Inflammatory macrophage treated with lipopolysaccharide for 1 hour (primary cell): ENCODE measurements at regions not wholly inside any gene's neighbourhood (a gene's known extent, or its start where the extent isn't known, plus 50 kb on each side); places are given as distances from the start of the nearest gene placed in this dataset.
A peak's percentile ranks its signal among the peaks of the same experiment; 100 is the strongest.

Experiments
- DNase-seq, 2 donors: peaks; one replicate each; pipeline ENCODE4 v3.0.0-alpha.2; 2020 to 2022

DNA sequence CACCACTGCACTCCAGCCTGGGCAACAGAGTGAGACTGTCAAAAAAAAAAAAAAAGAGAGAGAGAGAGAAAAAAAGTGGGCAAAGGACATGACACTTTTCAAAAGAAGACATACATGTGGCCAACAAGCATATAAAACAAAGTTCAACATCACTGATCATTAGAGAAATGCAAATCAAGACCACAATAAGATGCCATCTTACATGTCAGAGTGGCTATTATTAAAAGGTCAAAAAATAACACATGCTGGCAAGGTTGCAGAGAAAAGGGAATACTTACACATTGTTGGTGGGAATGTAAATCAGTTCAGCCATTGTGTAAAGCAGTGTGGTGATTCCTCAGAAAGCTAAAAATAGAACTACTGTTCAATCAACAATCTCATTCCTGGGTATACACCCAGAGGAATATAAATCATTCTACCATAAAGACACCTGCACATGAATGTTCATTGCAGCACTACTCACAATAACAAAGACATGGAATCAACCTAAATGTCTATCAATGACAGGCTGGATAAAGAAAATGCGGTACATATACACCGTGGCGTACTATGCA, 94.9 kb upstream of the TRIM2 start:
- no peak for DNase-seq

- DNase-seq = no peak
Observed at GRCh38 chr4:153110739-153111138, 93.5 kb upstream of the TRIM2 start.

GRCh38 chr4:153111426-153112040, 92.7 kb upstream of the TRIM2 start:
- no peak for DNase-seq

- DNase-seq = no peak
Observed at GRCh38 chr4:153112041-153112441, 92.2 kb upstream of the TRIM2 start.

- no peak for DNase-seq
Observed at GRCh38 chr4:153113061-153113837, 91.0 kb upstream of the TRIM2 start.

DNA sequence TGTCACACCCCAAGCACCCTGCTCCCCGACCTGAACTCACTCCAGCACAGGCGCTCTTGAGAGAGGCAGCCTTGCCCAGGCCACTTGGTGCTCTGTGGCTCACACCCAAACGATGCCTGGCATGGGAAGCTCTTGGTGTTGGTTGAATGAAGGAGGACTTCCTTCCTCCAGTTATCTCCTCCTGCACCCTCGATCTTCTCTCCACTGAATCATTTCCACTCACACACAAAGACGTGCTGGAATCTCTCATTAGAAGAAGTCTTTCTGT, 90.5 kb upstream of the TRIM2 start:
- no peak for DNase-seq

- DNase-seq = no peak
Observed at GRCh38 chr4:153114771-153115321, 89.4 kb upstream of the TRIM2 start.

DNA sequence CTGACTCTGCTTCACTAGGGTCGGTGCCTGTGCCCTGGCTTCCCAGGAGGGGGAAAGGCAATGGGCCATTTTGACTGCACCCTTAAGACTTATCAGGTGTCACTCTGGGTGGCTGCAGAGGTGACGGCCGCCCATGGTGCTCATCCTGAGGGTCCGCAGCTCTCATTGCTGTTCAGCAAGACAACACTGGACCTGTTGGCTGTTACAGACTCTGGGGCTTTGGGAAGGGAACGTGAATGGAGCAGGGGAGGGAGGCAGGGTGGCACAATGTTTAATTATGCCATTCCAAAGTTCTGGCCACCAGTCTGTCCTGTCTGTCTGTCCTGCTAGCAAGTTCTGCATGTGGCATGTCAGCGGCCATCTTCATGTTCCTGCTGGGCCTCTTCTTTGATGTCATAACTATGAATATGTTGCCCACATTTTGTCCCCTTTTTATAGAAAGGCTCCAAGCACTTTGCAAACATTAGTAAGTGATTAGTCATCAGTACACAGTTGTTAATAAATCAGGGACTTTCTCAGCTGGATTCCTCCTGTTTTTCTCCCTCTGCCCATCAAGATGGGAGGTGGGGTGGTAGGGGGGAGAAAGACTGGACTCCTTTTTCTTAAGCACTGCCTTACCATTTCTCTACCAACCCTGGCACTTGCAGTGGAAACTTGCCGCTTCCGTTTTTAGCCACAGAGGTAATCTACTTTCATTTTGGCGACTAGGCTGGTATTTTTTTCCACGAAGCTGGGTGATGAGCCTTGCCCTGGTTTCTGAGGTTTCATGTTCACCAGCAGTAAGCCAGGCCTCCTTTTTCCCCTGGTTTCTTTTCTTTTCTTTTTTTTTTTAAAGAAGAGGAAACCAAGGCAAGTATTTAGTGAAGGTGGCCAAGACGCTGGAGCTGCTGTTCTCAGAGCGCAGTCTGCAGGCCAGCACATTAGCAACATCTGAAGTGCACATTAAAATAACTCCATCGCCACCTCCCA, 88.6 kb upstream of the TRIM2 start:
- peak; percentile 20 to 32 for DNase-seq

- DNase-seq = no peak
Observed at GRCh38 chr4:153116291-153116680, 88.0 kb upstream of the TRIM2 start.

DNA sequence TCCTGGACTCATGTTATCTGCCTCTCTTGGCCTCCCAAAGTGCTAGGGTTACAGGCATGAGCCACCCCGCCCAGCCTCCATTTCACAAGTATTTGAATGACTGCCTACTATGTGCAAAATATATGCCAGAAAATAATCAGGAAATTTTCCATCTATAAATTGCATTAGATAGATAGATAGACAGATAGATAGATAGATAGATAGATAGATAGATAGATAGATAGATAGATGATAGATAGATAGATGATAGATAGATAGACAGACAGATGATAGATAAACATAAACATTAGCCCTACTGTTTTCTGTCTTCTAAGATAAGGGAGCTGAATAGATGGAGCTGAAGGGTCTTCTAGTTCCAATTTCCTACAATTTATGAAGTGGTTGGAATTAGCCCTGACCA, 87.4 kb upstream of the TRIM2 start:
- no peak for DNase-seq

DNA sequence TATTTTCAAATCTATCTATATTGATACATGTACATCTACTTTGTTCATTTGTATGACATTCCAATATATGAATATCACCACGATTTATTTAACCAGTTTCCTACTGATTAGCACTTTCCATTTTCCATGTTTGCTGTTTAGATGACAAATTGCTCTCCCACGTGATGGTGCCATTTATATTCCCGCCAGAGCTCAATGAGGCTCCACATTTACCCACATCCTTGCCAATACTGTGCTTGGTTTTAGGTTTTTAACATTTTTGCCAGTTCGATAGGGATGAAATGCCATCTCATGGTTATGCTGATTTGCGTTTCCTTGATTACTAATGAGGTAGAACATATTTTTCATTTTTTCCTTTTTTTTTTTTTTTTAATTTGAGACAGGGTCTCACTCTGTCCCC, 86.7 kb upstream of the TRIM2 start:
- DNase-seq = no peak

DNA sequence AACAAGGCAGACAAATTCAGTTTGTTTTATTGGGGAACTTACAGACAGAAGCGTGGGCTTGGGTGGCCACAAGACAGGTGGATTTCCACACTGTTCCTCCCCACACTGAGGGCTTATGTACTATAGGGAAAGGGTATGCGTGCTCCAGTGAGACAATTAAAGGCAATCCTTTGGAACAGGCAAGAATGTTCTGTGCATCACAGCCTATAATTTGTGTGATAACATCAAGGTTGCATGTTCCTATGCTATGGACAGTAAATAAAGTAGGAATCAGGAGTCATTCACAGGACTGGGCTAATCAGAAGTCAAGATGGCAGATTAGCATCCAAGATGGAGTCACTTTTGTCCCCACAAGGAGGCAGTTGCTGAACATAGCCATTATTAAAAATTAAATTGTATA, 84.6 kb upstream of the TRIM2 start:
- no peak for DNase-seq

GRCh38 chr4:153120235-153120634, 84.0 kb upstream of the TRIM2 start:
- no peak for DNase-seq

DNA sequence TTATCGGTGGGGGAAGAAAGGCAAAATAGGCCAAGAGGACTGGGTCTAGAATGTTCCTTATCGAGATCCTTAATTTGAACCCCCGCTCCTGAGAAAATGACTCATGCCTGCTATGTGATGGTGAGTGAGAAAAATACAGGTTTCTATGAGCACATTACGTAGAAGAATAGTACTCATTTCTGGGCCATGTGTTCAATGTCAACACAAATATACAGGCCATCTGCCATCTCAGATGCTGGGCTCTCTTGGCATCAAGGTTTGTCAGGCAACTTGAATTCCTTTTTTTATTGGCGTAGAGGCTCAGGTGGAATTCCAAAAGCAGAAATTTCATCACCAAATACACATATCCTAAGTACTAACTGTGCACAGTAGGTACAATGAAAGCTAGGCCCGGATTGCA, 81.4 kb upstream of the TRIM2 start:
- DNase-seq = no peak

- no peak for DNase-seq
Observed at GRCh38 chr4:153126137-153126536, 78.1 kb upstream of the TRIM2 start.

DNA sequence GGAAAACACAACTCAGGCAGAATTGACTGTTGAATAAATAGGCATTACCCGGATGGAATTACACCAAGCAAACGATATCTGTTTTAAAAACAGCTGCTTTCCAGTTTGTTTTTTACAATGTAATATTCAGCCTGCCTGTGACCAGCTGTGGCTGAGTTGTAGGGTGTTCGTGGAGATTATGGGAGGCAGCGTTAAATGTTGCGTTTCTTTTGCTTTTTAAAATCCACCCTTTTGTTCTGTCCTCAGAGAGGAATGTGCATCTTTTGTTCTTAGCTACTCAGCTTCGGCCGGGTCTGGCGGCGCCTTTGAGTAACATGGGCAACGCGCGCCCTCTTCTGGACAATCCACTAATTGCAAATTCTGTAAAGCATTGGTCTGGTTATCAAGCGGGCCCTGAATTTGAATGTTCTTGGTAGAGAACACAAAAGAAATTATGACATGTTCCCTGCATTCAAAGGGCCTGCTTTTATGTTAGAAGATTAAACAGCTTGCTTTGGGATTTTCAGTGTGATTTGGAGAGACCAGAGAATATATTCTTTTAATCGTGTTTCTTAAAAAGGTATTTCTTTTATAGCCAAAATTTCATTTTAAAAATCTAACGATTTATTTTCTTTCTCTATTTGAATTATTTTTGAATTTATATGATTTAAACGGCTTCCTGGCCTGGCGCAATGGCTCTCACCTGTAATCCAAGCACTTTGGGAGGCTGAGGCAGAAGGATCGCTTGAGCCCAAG, 76.3 kb upstream of the TRIM2 start:
- DNase-seq = peak; percentile 59 to 97

- no peak for DNase-seq
Observed at GRCh38 chr4:153131596-153131995, 72.6 kb upstream of the TRIM2 start.

GRCh38 chr4:153137159-153137558, 67.1 kb upstream of the TRIM2 start:
- DNase-seq = no peak

DNA sequence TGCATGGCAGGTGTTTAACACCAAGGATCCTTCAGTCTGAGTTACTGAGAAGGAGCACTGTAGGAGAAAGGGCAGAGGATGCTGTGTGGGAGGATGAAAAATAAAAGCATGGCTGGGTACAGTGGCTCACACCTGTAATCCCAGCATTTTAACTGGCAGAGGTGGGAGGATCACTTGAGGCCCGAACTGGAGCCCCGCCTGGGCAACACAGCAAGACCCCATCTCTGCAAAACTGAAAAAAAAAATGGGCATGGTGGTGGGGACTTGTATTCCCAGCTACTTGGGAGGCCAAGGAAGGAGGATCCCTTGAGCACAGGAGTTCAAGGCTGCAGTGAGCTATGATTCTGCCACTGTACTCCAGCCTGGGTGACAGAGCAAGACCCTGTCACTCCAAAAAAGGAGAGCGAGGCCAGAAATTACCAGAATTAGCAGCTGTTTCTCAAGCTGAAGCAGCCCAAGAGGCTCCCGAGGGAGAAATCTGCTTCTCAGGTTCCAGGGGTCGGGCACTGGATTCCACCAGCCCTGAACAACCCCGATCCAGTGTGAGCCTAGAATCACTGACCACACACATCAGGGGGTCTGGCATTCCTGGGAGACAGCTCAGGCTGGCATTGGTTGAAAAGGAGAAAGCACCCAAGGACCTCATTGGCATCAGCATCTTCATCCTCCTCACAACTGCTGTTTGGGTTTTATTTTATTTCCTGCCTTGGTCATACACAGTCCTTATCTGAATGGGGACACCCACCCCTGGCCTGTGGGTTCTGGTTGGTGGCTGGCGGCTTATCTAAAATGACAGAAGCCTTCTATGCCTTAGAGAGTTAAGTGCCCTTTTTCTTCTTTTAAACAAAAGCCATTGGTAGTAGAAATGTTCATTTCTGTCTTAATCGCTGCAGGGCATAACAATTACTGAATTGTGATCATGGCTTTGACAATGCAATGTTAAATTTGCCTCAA, 66.3 kb upstream of the TRIM2 start:
- DNase-seq = no peak

DNA sequence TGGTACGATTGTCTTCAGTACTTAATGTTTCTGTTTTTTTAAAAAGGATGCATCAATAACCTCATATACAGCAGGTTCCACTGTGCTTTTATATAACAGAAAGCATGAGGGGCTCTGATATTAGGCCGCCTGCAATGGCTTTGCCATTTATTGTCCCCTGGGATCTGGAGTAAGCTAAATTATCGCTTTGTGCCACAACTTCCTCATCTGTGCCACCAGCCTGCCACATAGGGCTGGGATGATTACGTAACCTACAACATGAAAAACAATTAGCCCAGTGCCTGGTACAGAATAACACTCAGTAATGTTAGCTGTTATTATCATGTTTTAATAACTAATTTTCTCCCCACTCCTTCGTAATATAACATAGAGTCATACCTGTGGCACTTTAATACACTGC, 65.5 kb upstream of the TRIM2 start:
- DNase-seq = peak; percentile 59 to 63

- DNase-seq = no peak
Observed at GRCh38 chr4:153140294-153140693, 63.9 kb upstream of the TRIM2 start.
